Cardiac fibroblast (primary cell): ENCODE measurements at regions not wholly inside any gene's neighbourhood (a gene's known extent, or its start where the extent isn't known, plus 50 kb on each side); places are given as distances from the start of the nearest gene placed in this dataset.

Experiments used
- DNase-seq, 2 donors: peaks; one replicate each; pipeline versions ENCODE4 v3.0.0 to v3.0.0-alpha.2; 2010; ENCODE audit warnings: low read depth in 2 of 2
- H3K4me3 ChIP-seq, 2 donors: replicated peaks in 1 of 2; 1 replicate in 1 of 2; 2 replicates in 1 of 2; pipeline ENCODE4 v1.5.1; 2011; ENCODE audit warnings: low read depth in 2 of 2, low read length in 2 of 2, mild to moderate bottlenecking in 2 of 2, moderate library complexity in 1 of 2
- TF ChIP-seq, protein P1 (sequence below): IDR thresholded peaks from one replicate; pipeline ENCODE4 v1.5.1; 2011; ENCODE audit warnings: low read depth, mild to moderate bottlenecking, low read length, inconsistent platforms

DNA sequence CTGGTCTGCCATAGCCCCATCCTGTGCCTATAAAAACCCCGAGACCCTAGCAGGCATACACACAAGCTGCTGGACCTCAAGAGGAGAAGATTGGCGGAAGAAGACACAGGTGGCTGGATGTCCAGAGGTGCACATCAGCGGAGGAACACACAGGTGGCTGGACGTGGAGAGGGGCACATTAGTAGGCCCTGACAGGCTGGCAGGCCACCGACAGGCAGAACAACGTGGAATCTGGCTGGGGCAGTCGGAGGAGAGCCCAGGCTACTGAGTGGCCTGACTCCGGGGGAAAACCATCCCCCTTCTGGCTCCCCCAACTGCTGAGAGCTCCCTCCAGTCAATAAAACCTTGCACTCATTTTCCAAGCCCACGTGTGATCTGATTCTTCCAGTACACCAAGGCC is 512.5 kb upstream of the AMOT start:
- H3K4me3 ChIP-seq = no peak overlapping the region
- TF ChIP-seq, protein P1, sequence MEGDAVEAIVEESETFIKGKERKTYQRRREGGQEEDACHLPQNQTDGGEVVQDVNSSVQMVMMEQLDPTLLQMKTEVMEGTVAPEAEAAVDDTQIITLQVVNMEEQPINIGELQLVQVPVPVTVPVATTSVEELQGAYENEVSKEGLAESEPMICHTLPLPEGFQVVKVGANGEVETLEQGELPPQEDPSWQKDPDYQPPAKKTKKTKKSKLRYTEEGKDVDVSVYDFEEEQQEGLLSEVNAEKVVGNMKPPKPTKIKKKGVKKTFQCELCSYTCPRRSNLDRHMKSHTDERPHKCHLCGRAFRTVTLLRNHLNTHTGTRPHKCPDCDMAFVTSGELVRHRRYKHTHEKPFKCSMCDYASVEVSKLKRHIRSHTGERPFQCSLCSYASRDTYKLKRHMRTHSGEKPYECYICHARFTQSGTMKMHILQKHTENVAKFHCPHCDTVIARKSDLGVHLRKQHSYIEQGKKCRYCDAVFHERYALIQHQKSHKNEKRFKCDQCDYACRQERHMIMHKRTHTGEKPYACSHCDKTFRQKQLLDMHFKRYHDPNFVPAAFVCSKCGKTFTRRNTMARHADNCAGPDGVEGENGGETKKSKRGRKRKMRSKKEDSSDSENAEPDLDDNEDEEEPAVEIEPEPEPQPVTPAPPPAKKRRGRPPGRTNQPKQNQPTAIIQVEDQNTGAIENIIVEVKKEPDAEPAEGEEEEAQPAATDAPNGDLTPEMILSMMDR = no peak
- DNase-seq = no peak

GRCh38 chrX:113330416-113330815 is 489.8 kb upstream of the AMOT start:
- peak in 1 of 2 donors; percentile 12 for DNase-seq
- no peak overlapping the region for H3K4me3 ChIP-seq

DNA sequence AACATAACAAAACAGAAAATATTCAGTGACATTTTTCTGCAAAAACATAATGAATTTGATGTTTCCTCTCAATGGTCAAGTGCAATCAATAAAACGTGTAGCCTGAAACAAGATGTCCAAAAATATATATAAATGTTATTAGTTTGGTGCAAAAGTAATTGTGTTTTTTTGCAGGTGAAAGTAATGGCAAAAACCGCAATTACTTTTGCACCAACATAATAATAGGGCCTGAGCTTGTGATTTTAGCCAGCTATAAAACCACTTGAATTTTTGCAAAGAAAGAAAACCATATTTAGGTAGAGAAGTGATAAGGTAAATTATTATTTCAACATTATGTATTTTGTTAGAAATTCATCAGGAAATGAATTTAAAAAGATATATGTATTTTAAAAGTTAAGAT is 475.3 kb upstream of the AMOT start:
- no peak overlapping the region for H3K4me3 ChIP-seq
- TF ChIP-seq, protein P1 = no peak
- no peak for DNase-seq

More at GRCh38 chrX:113330416-113330815, 489.8 kb upstream of the AMOT start:
- TF ChIP-seq, protein P1 = no peak

DNA sequence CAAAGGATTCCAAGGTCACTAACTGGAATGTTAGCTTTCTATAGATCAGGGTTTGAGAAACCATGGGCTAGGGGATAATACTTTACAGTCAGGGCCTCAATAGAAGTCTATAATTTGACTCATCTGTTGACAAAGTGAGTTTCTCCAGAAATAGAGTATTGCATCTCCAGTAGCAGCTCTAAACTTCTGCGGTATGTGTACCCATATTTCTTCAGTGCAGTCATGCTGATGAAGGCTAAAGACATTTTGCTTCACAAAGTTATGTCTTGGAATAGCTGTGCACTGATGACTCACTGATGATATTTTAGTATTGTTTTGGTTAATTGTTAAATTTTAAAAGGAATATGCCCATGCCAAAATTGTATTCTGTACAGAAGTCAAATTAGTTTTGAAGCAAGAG is 464.9 kb upstream of the AMOT start:
- DNase-seq = peak; percentile 8 to 80
- TF ChIP-seq, protein P1 = no peak
- H3K4me3 ChIP-seq = no peak overlapping the region

- TF ChIP-seq, protein P1 = no peak
- DNase-seq = no peak
- no peak overlapping the region for H3K4me3 ChIP-seq
These were observed 459.9 kb upstream of the AMOT start for GRCh38 chrX:113300580-113300979.

DNA sequence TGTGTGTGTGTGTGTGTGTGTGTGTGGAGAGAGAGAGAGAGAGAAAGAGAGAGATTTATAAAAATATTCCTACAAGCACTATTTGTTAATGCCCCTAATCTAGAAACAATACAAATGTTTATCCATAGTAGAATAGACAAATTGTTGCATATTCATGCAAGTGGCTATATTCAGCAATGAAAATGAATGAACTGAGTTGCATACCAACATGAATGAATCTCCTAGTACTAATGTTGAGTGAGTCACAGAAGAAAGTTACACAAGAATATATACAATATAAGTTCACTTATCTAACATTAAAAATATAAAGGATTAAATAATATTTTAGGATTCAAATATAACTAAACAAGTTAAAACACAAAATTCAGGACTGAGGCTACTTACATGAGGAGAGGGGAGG is 456.8 kb upstream of the AMOT start:
- H3K4me3 ChIP-seq = no peak overlapping the region
- TF ChIP-seq, protein P1 = no peak
- peak in 1 of 2 donors; percentile 36 for DNase-seq

DNA sequence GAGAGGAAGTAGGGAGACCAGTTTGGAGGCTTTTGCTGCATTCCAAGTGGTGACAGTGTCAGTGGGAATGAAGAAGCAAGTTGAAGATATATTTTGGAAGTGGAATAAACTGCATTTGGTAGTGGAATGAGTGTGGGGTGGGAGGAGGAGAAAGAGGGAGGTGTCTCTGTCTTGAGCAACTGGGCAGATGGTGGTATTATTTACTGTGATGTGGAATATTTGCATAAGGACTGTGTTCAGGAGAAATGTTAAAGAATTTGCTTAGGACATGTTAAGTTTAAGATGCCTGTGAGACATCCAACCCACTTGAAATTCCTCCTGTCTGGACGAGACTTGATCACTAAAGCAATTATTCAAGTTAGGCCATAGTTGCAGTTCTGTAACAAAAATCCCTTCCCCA is 448.9 kb upstream of the AMOT start:
- no peak for DNase-seq
- no peak overlapping the region for H3K4me3 ChIP-seq
- TF ChIP-seq, protein P1 = no peak
